A673 (cell line): ENCODE measurements at regions not wholly inside any gene's neighbourhood (a gene's known extent, or its start where the extent isn't known, plus 50 kb on each side); places are given as distances from the start of the nearest gene placed in this dataset.

Source experiments
- CTCF ChIP-seq: fragments of 300-800, 200-600 bp; sonication (generic); conservative IDR thresholded peaks from 2 replicates; pipeline ENCODE4 v1.5.1; 2017; ENCODE audit warnings: low read depth, mild to moderate bottlenecking, antibody characterized with exemption, low read length, moderate library complexity, mixed read lengths
- EZH2 ChIP-seq: fragments of 200-600 bp; sonication (generic); IDR thresholded peaks from 2 replicates; pipeline ENCODE4 v1.6.1; 2017; ENCODE audit warnings: borderline replicate concordance, low read depth, mild to moderate bottlenecking, mixed read lengths, antibody characterized with exemption, low read length; ENCODE audit not compliant: poor library complexity, severe bottlenecking

- no peak for TF ChIP-seq CTCF
- TF ChIP-seq EZH2: no peak
Observed at GRCh38 chr4:123966990-123967769, 570.6 kb downstream of the SPRY1 start.
